ENCODE measurements at regions not wholly inside any gene's neighbourhood (a gene's known extent, or its start where the extent isn't known, plus 50 kb on each side); places are given as distances from the start of the nearest gene placed in this dataset.
"Not testable (repeated sequence)": the region's sequence is repeated elsewhere in the genome, so short reads cannot be mapped to it uniquely, and the experiment has no call there.

GRCh38 chr18:34531110-34531509, 179.0 kb upstream of the DTNA start:
- DNase-seq = no peak

GRCh38 chr18:34534642-34535041, 175.5 kb upstream of the DTNA start:
- not testable (repeated sequence) for DNase-seq

GRCh38 chr18:34540897-34541296, 169.2 kb upstream of the DTNA start:
- DNase-seq = no peak

- no peak for DNase-seq
Observed at GRCh38 chr18:34542625-34543024, 167.5 kb upstream of the DTNA start.

GRCh38 chr18:34543356-34543755, 166.7 kb upstream of the DTNA start:
- DNase-seq = no peak

- no peak for DNase-seq
Observed at GRCh38 chr18:34543945-34544344, 166.2 kb upstream of the DTNA start.

- no peak for DNase-seq
Observed at GRCh38 chr18:34544930-34545329, 165.2 kb upstream of the DTNA start.

GRCh38 chr18:34548120-34548972, 161.8 kb upstream of the DTNA start:
- no peak for DNase-seq

- no peak for DNase-seq
Observed at GRCh38 chr18:34548973-34549294, 161.2 kb upstream of the DTNA start.

- DNase-seq = no peak
Observed at GRCh38 chr18:34549367-34549766, 160.7 kb upstream of the DTNA start.

- DNase-seq = no peak
Observed at GRCh38 chr18:34550156-34550555, 159.9 kb upstream of the DTNA start.

- DNase-seq = no peak
Observed at GRCh38 chr18:34550902-34551301, 159.2 kb upstream of the DTNA start.

- no peak for DNase-seq
Observed at GRCh38 chr18:34551824-34552223, 158.3 kb upstream of the DTNA start.

GRCh38 chr18:34562252-34562870, 147.7 kb upstream of the DTNA start:
- no peak for DNase-seq

- DNase-seq = no peak
Observed at GRCh38 chr18:34567857-34568256, 142.2 kb upstream of the DTNA start.

GRCh38 chr18:34576622-34577021, 133.5 kb upstream of the DTNA start:
- no peak for DNase-seq

GRCh38 chr18:34583895-34584294, 126.2 kb upstream of the DTNA start:
- DNase-seq = no peak

GRCh38 chr18:34590503-34590902, 119.6 kb upstream of the DTNA start:
- DNase-seq = no peak

GRCh38 chr18:34591920-34592444, 118.1 kb upstream of the DTNA start:
- DNase-seq = no peak

- no peak for DNase-seq
Observed at GRCh38 chr18:34592481-34592880, 117.6 kb upstream of the DTNA start.

- DNase-seq = no peak
Observed at GRCh38 chr18:34592961-34593382, 117.1 kb upstream of the DTNA start.

GRCh38 chr18:34594266-34594665, 115.8 kb upstream of the DTNA start:
- no peak for DNase-seq

- no peak for DNase-seq
Observed at GRCh38 chr18:34595690-34596089, 114.4 kb upstream of the DTNA start.

- DNase-seq = no peak
Observed at GRCh38 chr18:34598120-34598635, 111.9 kb upstream of the DTNA start.

Data from hematopoietic multipotent progenitor cell treated with erythropoietin and hydrocortisone succinate and interleukin-3 and kit ligand, for 8 days (in vitro differentiated cells).